ENCODE measurements at regions not wholly inside any gene's neighbourhood (a gene's known extent, or its start where the extent isn't known, plus 50 kb on each side); places are given as distances from the start of the nearest gene placed in this dataset.

DNA sequence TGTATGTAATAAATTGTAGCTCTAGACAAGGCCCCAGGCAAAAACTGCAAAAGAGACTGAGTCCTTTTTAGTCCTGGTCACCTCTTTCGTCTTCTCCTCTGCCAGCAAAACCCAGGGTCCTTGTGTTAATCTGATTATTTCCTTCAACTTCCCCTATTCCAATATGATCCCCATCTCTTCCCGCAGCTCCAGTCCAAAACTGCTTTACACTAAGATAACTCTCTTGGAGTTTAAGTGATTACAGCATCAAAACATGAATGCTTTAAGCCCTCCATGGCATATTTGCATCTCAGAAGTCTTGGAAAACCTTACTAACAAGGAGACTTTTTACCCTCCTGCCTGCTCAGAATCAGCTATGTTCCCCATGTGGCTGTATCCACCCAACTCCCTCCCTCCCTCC lies 59.3 kb downstream of the MAGEA1 start:
- Histone ChIP-seq H3K9me3 (replicated peaks; ENCODE audit: control insufficient read depth, insufficient read depth, low read depth, low read length) (no peaks in the 10 kb centered on the region), H3K36me3 (ENCODE audit: control insufficient read depth, insufficient read depth, low read length) (no peaks in the 10 kb centered on the region), H3K27ac (ENCODE audit: extremely low read depth, low read depth, low read length) (no peak overlapping the region), H2AFZ (ENCODE audit: low read depth, low read length) (0 out of 2 replicates have a peak overlapping the region, but pooled peaks have one; percentile 66), H3K9me1 (ENCODE audit: control insufficient read depth, insufficient read depth, low read length) (no peaks in the 10 kb centered on the region), H3K27me3 (ENCODE audit: control insufficient read depth in 2 of 2, insufficient read depth in 2 of 2, low read length in 2 of 2) (no peaks in the 10 kb centered on the region), H3K4me2 (ENCODE audit: insufficient read depth, low read length) (no peak overlapping the region), H4K20me1 (replicated peaks; ENCODE audit: control insufficient read depth, insufficient read depth, low read length) (no peaks in the 10 kb centered on the region), H3K9ac (ENCODE audit: insufficient read depth in 1 of 2, low read depth in 2 of 2, low read length in 2 of 2) (no peak overlapping the region), H3K4me3 (no peak overlapping the region), H3K79me2 (ENCODE audit: control insufficient read depth, insufficient read depth, low read length) (no peaks in the 10 kb centered on the region), H3K4me1 (replicated peaks in 1 of 2; ENCODE audit: control insufficient read depth in 2 of 2, insufficient read depth in 2 of 2, low read length in 2 of 2) (no peaks in the 10 kb centered on the region; a peak in 1 of 5 replicates)
- DNase-seq (ENCODE audit: extremely low read depth in 1 of 4, low spot score in 3 of 4) (no peak), FAIRE-seq (no peak), ATAC-seq (no peak)
- WGBS (ENCODE audit: insufficient coverage, low coverage, missing lambda C conversion rate): 9% methylated on average over 2 of the region's 2 CpGs
- intact Hi-C loops (cut with micrococcal nuclease) (no loop called here), in situ Hi-C loops (cut with MboI) (no loop called here)
- CTCF ChIA-PET (ENCODE audit: low intra/inter-chr PET ratio): interaction anchor here (0.5 kb wide), 1 partner anchor 189 kb away, joined by 3 read pairs; no protein-coding TSS in a partner anchor
- POLR2A ChIA-PET: interaction anchor here (0.6 to 1.3 kb wide), 3 partner anchors 9 to 838 kb away, joined by 3 to 4 read pairs (median 4); no protein-coding TSS in a partner anchor
- no TSS peak for BruUV-seq (replicated peaks)
- TF ChIP-seq CHD7 (IDR thresholded peaks at IDR 0.05; ENCODE audit: low read depth, low read length) (no peak), XRCC4 (IDR thresholded peaks at IDR 0.05; ENCODE audit: extremely low read depth, insufficient read depth, insufficient read length) (no peak), ZBTB12 (CRISPR knock-in tag; IDR thresholded peaks at IDR 0.05) (no peak), TSHZ1 (CRISPR knock-in tag; IDR thresholded peaks at IDR 0.05) (no peak), MIER1 (IDR thresholded peaks at IDR 0.05; ENCODE audit: low read depth) (no peak)

Data from K562 (cell line).